H9 (cell line): ENCODE measurements at regions not wholly inside any gene's neighbourhood (a gene's known extent, or its start where the extent isn't known, plus 50 kb on each side); places are given as distances from the start of the nearest gene placed in this dataset.

Experiments
- DNase-seq: peaks from one replicate; pipeline ENCODE4 v3.0.0-alpha.2; 2017
- H2AFZ ChIP-seq: one replicate; pipeline ENCODE4 v1.6.1; 2013; ENCODE audit warnings: mild to moderate bottlenecking, low read length, control low read depth, moderate library complexity
- H2AK5ac ChIP-seq: 2 replicates; pipeline ENCODE4 v1.6.1; 2013; ENCODE audit warnings: low read length, control low read depth, mixed read lengths; ENCODE audit not compliant: insufficient read length
- H2BK120ac ChIP-seq: one replicate; pipeline ENCODE4 v1.6.1; 2013; ENCODE audit warnings: low read depth, mild to moderate bottlenecking, low read length, control low read depth, inconsistent platforms; ENCODE audit not compliant: poor library complexity, severe bottlenecking
- H2BK12ac ChIP-seq: 2 replicates; pipeline ENCODE4 v1.6.1; 2013; ENCODE audit warnings: low read length, control low read depth, mixed read lengths, low read depth; ENCODE audit not compliant: insufficient read length
- H2BK15ac ChIP-seq: 2 replicates; pipeline ENCODE4 v1.6.1; 2013; ENCODE audit warnings: low read depth, low read length, control low read depth
- H2BK20ac ChIP-seq: one replicate; pipeline ENCODE4 v1.6.1; 2013; ENCODE audit warnings: low read depth, mild to moderate bottlenecking, low read length, control low read depth, inconsistent platforms; ENCODE audit not compliant: poor library complexity, severe bottlenecking
- H2BK5ac ChIP-seq: 2 replicates; pipeline ENCODE4 v1.6.1; 2013; ENCODE audit warnings: low read length, control low read depth, mixed read lengths; ENCODE audit not compliant: insufficient read length
- H3K14ac ChIP-seq: 2 replicates; pipeline ENCODE4 v1.6.1; 2013; ENCODE audit warnings: low read length, control low read depth; ENCODE audit not compliant: insufficient read depth
- H3K18ac ChIP-seq: 2 replicates; pipeline ENCODE4 v1.6.1; 2013; ENCODE audit warnings: low read depth, mild to moderate bottlenecking, mixed read lengths, low read length, control low read depth; ENCODE audit not compliant: insufficient read length
- H3K23ac ChIP-seq: 2 replicates; pipeline ENCODE4 v1.6.1; 2013; ENCODE audit warnings: low read length, control low read depth, mixed read lengths, low read depth; ENCODE audit not compliant: insufficient read length
- H3K23me2 ChIP-seq: 2 replicates; pipeline ENCODE4 v1.6.1; 2013; ENCODE audit warnings: low read depth, mild to moderate bottlenecking, mixed read lengths, low read length, control low read depth; ENCODE audit not compliant: insufficient read length, poor library complexity, severe bottlenecking
- H3K27ac ChIP-seq: 2 replicates; pipeline ENCODE4 v1.5.1; 2013; ENCODE audit warnings: low read length, control low read depth, mixed read lengths, low read depth; ENCODE audit not compliant: insufficient read length
- H3K27me3 ChIP-seq: 2 replicates; pipeline ENCODE4 v1.6.1; 2013; ENCODE audit warnings: low read length, control low read depth, inconsistent platforms; ENCODE audit not compliant: insufficient read depth
- H3K4ac ChIP-seq: 2 replicates; pipeline ENCODE4 v1.6.1; 2013; ENCODE audit warnings: low read depth, mild to moderate bottlenecking, control low read depth, inconsistent platforms, low read length, moderate library complexity
- H3K4me1 ChIP-seq: 2 replicates; pipeline ENCODE4 v1.6.1; 2013; ENCODE audit warnings: low read length, control low read depth, inconsistent platforms; ENCODE audit not compliant: insufficient read depth
- H3K4me2 ChIP-seq: 2 replicates; pipeline ENCODE4 v1.6.1; 2013; ENCODE audit warnings: low read length, control low read depth, mixed read lengths; ENCODE audit not compliant: insufficient read length, insufficient read depth
- H3K56ac ChIP-seq: 2 replicates; pipeline ENCODE4 v1.6.1; 2013; ENCODE audit warnings: low read depth, mild to moderate bottlenecking, mixed read lengths, low read length, control low read depth; ENCODE audit not compliant: insufficient read length
- H3K79me1 ChIP-seq: 2 replicates; pipeline ENCODE4 v1.6.1; 2013; ENCODE audit warnings: low read depth, mild to moderate bottlenecking, moderate library complexity, low read length, control low read depth, inconsistent platforms; ENCODE audit not compliant: insufficient read depth, poor library complexity, severe bottlenecking
- H3K79me2 ChIP-seq: 2 replicates; pipeline ENCODE4 v1.6.1; 2013; ENCODE audit warnings: low read length, control low read depth, inconsistent platforms; ENCODE audit not compliant: insufficient read depth
- H3K9ac ChIP-seq: 2 replicates; pipeline ENCODE4 v1.6.1; 2013; ENCODE audit warnings: low read length, control low read depth, mixed read lengths; ENCODE audit not compliant: insufficient read length; ENCODE audit errors: extremely low read depth
- H3K9me3 ChIP-seq: one replicate; pipeline ENCODE4 v1.6.1; 2013; ENCODE audit warnings: low read depth, low read length, inconsistent platforms; ENCODE audit not compliant: control insufficient read depth
- H3T11ph ChIP-seq: one replicate; pipeline ENCODE4 v1.6.1; 2013; ENCODE audit warnings: mild to moderate bottlenecking, low read length, control low read depth, inconsistent platforms
- H4K20me1 ChIP-seq: one replicate; pipeline ENCODE4 v1.6.1; 2013; ENCODE audit not compliant: control insufficient read depth, insufficient read length, insufficient read depth
- H4K5ac ChIP-seq: 2 replicates; pipeline ENCODE4 v1.6.1; 2013; ENCODE audit warnings: low read depth, mild to moderate bottlenecking, mixed read lengths, low read length, control low read depth; ENCODE audit not compliant: insufficient read length
- H4K8ac ChIP-seq: replicated peaks from 2 replicates; pipeline ENCODE4 v1.6.1; 2013; ENCODE audit warnings: low read length, control low read depth, mixed read lengths, low read depth; ENCODE audit not compliant: insufficient read length
- H4K91ac ChIP-seq: 2 replicates; pipeline ENCODE4 v1.6.1; 2013; ENCODE audit warnings: low read depth, mild to moderate bottlenecking, moderate library complexity, mixed read lengths, low read length, control low read depth; ENCODE audit not compliant: insufficient read length
- H3K27ac Mint-ChIP-seq, 3 experiments: 2 replicates in 2 of 3; 3 replicates in 1 of 3; pipeline ENCODE4 v1.8.0; 2020 to 2021; ENCODE audit warnings: mixed read lengths in 3 of 3, mild to moderate bottlenecking in 1 of 3, moderate library complexity in 1 of 3
- H3K27me3 Mint-ChIP-seq: 2 replicates; pipeline ENCODE4 v1.8.0; 2021; ENCODE audit warnings: low read depth, mild to moderate bottlenecking, moderate library complexity, mixed read lengths
- H3K36me3 Mint-ChIP-seq, 3 experiments: 2 replicates in 2 of 3; 3 replicates in 1 of 3; pipeline ENCODE4 v1.8.0; 2020 to 2021; ENCODE audit warnings: low read depth in 3 of 3, mixed read lengths in 3 of 3; ENCODE audit not compliant: insufficient read depth in 1 of 3
- H3K4me1 Mint-ChIP-seq, 2 experiments: 2 replicates each; pipeline ENCODE4 v1.8.0; 2020; ENCODE audit warnings: mixed read lengths in 2 of 2
- H3K4me3 Mint-ChIP-seq, 2 experiments: 2 replicates in 1 of 2; 3 replicates in 1 of 2; pipeline ENCODE4 v1.8.0; 2020 to 2021; ENCODE audit warnings: mild to moderate bottlenecking in 2 of 2, mixed read lengths in 2 of 2, moderate library complexity in 1 of 2
- H3K9me3 Mint-ChIP-seq, 2 experiments: 2 replicates in 1 of 2; 3 replicates in 1 of 2; pipeline ENCODE4 v1.8.0; 2020; ENCODE audit warnings: mild to moderate bottlenecking in 2 of 2, mixed read lengths in 2 of 2, moderate library complexity in 1 of 2
- CTCF ChIP-seq: fragments of 200-600 bp; sonication (generic); conservative IDR thresholded peaks from 3 replicates; pipeline ENCODE4 v1.8.0; 2021; ENCODE audit warnings: antibody characterized with exemption, mild to moderate bottlenecking
- WGBS: extraction: QIAGEN DNeasy Blood & Tissue Kit; methylation state at CpG from one replicate; pipeline ENCODE4 v1.1.7; 2013; ENCODE audit warnings: missing lambda C conversion rate, low lambda C conversion rate, mixed read lengths; ENCODE audit not compliant: insufficient read length; ENCODE audit errors: extremely low coverage; 5-methylcytosine and 5-hydroxymethylcytosine counted together

GRCh38 chr1:79220509-79220908 is 214.0 kb upstream of the ADGRL4 start:
- no peak overlapping the region for H3K9ac ChIP-seq
- H2BK15ac ChIP-seq = no peak overlapping the region
- DNase-seq = no peak
- H3K56ac ChIP-seq = no peak overlapping the region
- H3K27ac Mint-ChIP-seq = no peak overlapping the region
- H3K9me3 ChIP-seq = no peaks in the 10 kb centered on the region
- H3K4ac ChIP-seq = no peak overlapping the region
- H3T11ph ChIP-seq = no peak overlapping the region
- no peak overlapping the region for H3K23ac ChIP-seq
- no peaks in the 10 kb centered on the region; the same call in 1 of the 2 replicates for H3K27me3 Mint-ChIP-seq
- H3K27me3 ChIP-seq = no peaks in the 10 kb centered on the region
- no peak overlapping the region for H3K27ac ChIP-seq
- no peak for TF ChIP-seq CTCF
- H3K79me2 ChIP-seq = no peaks in the 10 kb centered on the region
- no peak overlapping the region for H2BK120ac ChIP-seq
- H3K4me1 Mint-ChIP-seq = no peaks in the 10 kb centered on the region
- H2BK20ac ChIP-seq = no peak overlapping the region
- no peak overlapping the region for H3K4me3 Mint-ChIP-seq
- H3K9me3 Mint-ChIP-seq = peaks cover 22 to 24% of the 10 kb centered on the region in 2 experiments
- H3K36me3 Mint-ChIP-seq = peaks cover 8 to 17% (median 15%) of the 10 kb centered on the region in 3 experiments
- no peak overlapping the region for H4K5ac ChIP-seq
- H4K8ac ChIP-seq = no peak overlapping the region
- no peak overlapping the region for H2BK5ac ChIP-seq
- H2AFZ ChIP-seq = no peak overlapping the region
- H2BK12ac ChIP-seq = no peak overlapping the region
- H4K20me1 ChIP-seq = no peaks in the 10 kb centered on the region
- H3K4me1 ChIP-seq = no peaks in the 10 kb centered on the region
- no peak overlapping the region for H3K18ac ChIP-seq
- H3K14ac ChIP-seq = no peak overlapping the region
- no peaks in the 10 kb centered on the region for H3K79me1 ChIP-seq
- no peaks in the 10 kb centered on the region for H3K23me2 ChIP-seq
- no peak overlapping the region for H4K91ac ChIP-seq
- no peak overlapping the region for H3K4me2 ChIP-seq
- H2AK5ac ChIP-seq = no peak overlapping the region
- WGBS = no CpG with 5 or more reads among the region's 2 CpGs
